Peyer's patch (tissue), 4 donors: ENCODE measurements at regions not wholly inside any gene's neighbourhood (a gene's known extent, or its start where the extent isn't known, plus 50 kb on each side); places are given as distances from the start of the nearest gene placed in this dataset.
"Not testable (repeated sequence)": the region's sequence is repeated elsewhere in the genome, so short reads cannot be mapped to it uniquely, and the experiment has no call there.

Experiments
- POLR2A ChIP-seq, 2 donors: fragments of 450-650 bp; IDR thresholded peaks; one replicate each; pipeline ENCODE4 v1.5.1; 2017; ENCODE audit warnings: antibody characterized with exemption in 2 of 2, mild to moderate bottlenecking in 2 of 2, moderate library complexity in 2 of 2
- TF ChIP-seq, protein P1 (sequence below), 6 experiments: fragments of 450-650 bp in 4 of 6; fragments of 200-600 bp in 2 of 6; sonication (generic) in 1 of 6; IDR thresholded peaks; one replicate each; pipeline ENCODE4 v1.5.1; 2017 to 2019; ENCODE audit warnings: antibody characterized with exemption in 6 of 6, mild to moderate bottlenecking in 3 of 6, moderate library complexity in 1 of 6

DNA sequence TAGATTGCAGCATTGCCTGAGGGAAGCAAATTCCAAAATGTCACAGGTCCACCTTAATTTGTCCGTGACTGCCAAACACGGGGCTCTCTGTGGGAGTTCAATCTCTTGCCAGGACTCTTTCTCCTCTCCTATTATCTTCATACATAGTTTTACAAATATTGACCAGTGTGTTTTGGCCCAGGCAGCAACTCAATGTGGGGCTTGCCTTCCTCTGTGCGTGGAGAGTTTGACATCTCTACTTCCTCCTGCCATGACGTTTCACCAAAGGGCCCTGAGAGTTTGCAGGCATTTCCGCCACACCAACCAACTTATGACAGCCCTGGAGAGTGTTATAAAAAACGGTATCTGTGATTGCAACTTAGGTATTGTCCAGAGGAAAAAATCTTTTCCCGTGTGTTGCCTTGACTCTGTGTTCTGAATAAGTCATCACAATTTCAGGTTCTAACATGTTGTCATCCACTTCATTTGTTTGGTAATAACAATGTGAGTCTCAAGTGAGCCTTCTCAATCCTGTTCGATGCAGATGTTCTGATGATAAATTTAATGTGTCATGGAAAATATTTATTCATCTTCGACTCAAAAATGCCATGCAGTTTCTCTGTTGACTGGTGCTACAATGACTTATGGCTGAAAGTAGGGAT, 106.0 kb downstream of the PWWP3B start:
- TF ChIP-seq, protein P1, sequence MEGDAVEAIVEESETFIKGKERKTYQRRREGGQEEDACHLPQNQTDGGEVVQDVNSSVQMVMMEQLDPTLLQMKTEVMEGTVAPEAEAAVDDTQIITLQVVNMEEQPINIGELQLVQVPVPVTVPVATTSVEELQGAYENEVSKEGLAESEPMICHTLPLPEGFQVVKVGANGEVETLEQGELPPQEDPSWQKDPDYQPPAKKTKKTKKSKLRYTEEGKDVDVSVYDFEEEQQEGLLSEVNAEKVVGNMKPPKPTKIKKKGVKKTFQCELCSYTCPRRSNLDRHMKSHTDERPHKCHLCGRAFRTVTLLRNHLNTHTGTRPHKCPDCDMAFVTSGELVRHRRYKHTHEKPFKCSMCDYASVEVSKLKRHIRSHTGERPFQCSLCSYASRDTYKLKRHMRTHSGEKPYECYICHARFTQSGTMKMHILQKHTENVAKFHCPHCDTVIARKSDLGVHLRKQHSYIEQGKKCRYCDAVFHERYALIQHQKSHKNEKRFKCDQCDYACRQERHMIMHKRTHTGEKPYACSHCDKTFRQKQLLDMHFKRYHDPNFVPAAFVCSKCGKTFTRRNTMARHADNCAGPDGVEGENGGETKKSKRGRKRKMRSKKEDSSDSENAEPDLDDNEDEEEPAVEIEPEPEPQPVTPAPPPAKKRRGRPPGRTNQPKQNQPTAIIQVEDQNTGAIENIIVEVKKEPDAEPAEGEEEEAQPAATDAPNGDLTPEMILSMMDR (IDR thresholded peaks at IDR 0.05) = not testable (repeated sequence)
- not testable (repeated sequence) for TF ChIP-seq POLR2A (IDR thresholded peaks at IDR 0.05)
